ENCODE measurements at regions not wholly inside any gene's neighbourhood (a gene's known extent, or its start where the extent isn't known, plus 50 kb on each side); places are given as distances from the start of the nearest gene placed in this dataset.
"Not testable (repeated sequence)": the region's sequence is repeated elsewhere in the genome, so short reads cannot be mapped to it uniquely, and the experiment has no call there.

DNA sequence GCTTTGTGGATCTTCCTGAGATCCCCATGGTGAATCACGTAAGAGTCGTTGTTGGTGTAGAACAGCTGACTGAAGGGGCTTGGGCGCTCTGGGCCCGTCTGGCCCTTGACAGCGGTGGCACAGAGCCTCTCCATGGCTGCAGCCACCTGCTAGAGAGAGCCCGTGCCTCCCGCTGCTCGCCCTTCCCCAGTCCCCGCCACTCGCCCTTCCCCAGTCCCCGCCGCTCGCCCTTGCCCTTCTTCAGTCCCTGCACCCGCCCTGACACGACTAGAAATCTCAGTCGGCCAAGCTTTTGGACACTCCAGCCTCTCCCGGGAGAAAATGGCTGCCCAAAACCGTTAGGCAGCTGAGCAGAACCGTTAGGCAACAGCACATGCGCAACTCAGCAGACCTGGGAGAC lies 582.2 kb downstream of the ANKRD30B start:
- TF ChIP-seq, protein P1, sequence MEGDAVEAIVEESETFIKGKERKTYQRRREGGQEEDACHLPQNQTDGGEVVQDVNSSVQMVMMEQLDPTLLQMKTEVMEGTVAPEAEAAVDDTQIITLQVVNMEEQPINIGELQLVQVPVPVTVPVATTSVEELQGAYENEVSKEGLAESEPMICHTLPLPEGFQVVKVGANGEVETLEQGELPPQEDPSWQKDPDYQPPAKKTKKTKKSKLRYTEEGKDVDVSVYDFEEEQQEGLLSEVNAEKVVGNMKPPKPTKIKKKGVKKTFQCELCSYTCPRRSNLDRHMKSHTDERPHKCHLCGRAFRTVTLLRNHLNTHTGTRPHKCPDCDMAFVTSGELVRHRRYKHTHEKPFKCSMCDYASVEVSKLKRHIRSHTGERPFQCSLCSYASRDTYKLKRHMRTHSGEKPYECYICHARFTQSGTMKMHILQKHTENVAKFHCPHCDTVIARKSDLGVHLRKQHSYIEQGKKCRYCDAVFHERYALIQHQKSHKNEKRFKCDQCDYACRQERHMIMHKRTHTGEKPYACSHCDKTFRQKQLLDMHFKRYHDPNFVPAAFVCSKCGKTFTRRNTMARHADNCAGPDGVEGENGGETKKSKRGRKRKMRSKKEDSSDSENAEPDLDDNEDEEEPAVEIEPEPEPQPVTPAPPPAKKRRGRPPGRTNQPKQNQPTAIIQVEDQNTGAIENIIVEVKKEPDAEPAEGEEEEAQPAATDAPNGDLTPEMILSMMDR (IDR thresholded peaks at IDR 0.05; ENCODE audit: low read depth, low read length, missing input control) = not testable (repeated sequence)
- TF ChIP-seq GABPA (IDR thresholded peaks at IDR 0.05 in 1 of 2, conservative IDR thresholded peaks at IDR 0.05 in 1 of 2); REST (IDR thresholded peaks at IDR 0.05); YY1 (IDR thresholded peaks at IDR 0.05); TAF1 (conservative IDR thresholded peaks at IDR 0.05); HNF4G (IDR thresholded peaks at IDR 0.05); MAX (IDR thresholded peaks at IDR 0.05); HNF4A (conservative IDR thresholded peaks at IDR 0.05); RAD21 (IDR thresholded peaks at IDR 0.05); SP1 (IDR thresholded peaks at IDR 0.05); NR2F2 (IDR thresholded peaks at IDR 0.05); EGR1 (IDR thresholded peaks at IDR 0.05; ENCODE audit: low read depth in 2 of 2); JUND (IDR thresholded peaks at IDR 0.05): not testable (repeated sequence)
- TF ChIP-seq, protein P2, sequence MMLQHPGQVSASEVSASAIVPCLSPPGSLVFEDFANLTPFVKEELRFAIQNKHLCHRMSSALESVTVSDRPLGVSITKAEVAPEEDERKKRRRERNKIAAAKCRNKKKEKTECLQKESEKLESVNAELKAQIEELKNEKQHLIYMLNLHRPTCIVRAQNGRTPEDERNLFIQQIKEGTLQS (IDR thresholded peaks at IDR 0.05) = not testable (repeated sequence)

Data from liver (tissue), 3 donors.